T1000 (cell line): ENCODE measurements at regions not wholly inside any gene's neighbourhood (a gene's known extent, or its start where the extent isn't known, plus 50 kb on each side); places are given as distances from the start of the nearest gene placed in this dataset.

Experiments
- DNase-seq: peaks from one replicate; lab custom pipeline; 2025; ENCODE audit warnings: mixed read lengths; lab: John Stamatoyannopoulos, UW

GRCh38 chr11:69431136-69431535, 50.3 kb upstream of the LINC01488 start:
- no peak for DNase-seq
